Epithelial cell of proximal tubule (primary cell): ENCODE measurements at regions not wholly inside any gene's neighbourhood (a gene's known extent, or its start where the extent isn't known, plus 50 kb on each side); places are given as distances from the start of the nearest gene placed in this dataset.

Experiments
- DNase-seq: peaks from one replicate; pipeline ENCODE4 v3.0.0-alpha.2; 2011; ENCODE audit warnings: low read depth
- H3K4me3 ChIP-seq: 2 replicates; pipeline ENCODE4 v1.5.1; 2011; ENCODE audit warnings: low read depth, mild to moderate bottlenecking, low read length
- CTCF ChIP-seq: conservative IDR thresholded peaks from 2 replicates; pipeline ENCODE4 v1.5.1; 2012; ENCODE audit warnings: low read depth, mild to moderate bottlenecking, low read length

- no peak for DNase-seq
- no peak for TF ChIP-seq CTCF
- no peak overlapping the region for H3K4me3 ChIP-seq
Observed at GRCh38 chr6:78583079-78583478, 284.3 kb upstream of the IRAK1BP1 start.

- H3K4me3 ChIP-seq = no peak overlapping the region
- no peak for DNase-seq
- no peak for TF ChIP-seq CTCF
Observed at GRCh38 chr6:78589436-78589835, 277.9 kb upstream of the IRAK1BP1 start.

- no peak overlapping the region for H3K4me3 ChIP-seq
- TF ChIP-seq CTCF = no peak
- DNase-seq = no peak
Observed at GRCh38 chr6:78593898-78594667, 273.3 kb upstream of the IRAK1BP1 start.

GRCh38 chr6:78594668-78595066 lies 272.7 kb upstream of the IRAK1BP1 start:
- no peak for DNase-seq
- no peak overlapping the region for H3K4me3 ChIP-seq
- TF ChIP-seq CTCF = no peak

GRCh38 chr6:78597966-78598365 lies 269.4 kb upstream of the IRAK1BP1 start:
- H3K4me3 ChIP-seq = no peak overlapping the region
- DNase-seq = no peak
- no peak for TF ChIP-seq CTCF

GRCh38 chr6:78598966-78599365 lies 268.4 kb upstream of the IRAK1BP1 start:
- peak; percentile 99 for DNase-seq
- TF ChIP-seq CTCF = no peak
- H3K4me3 ChIP-seq = no peak overlapping the region

GRCh38 chr6:78599526-78599925 lies 267.8 kb upstream of the IRAK1BP1 start:
- H3K4me3 ChIP-seq = no peak overlapping the region
- DNase-seq = no peak

More at GRCh38 chr6:78599526-78599925, 267.8 kb upstream of the IRAK1BP1 start:
- no peak for TF ChIP-seq CTCF
